Retina (tissue), 1 donor: ENCODE measurements at regions not wholly inside any gene's neighbourhood (a gene's known extent, or its start where the extent isn't known, plus 50 kb on each side); places are given as distances from the start of the nearest gene placed in this dataset.

Experiments used
- DNase-seq: peaks from one replicate; pipeline ENCODE4 v3.0.0-alpha.2; 2016

- DNase-seq: no peak
Observed at GRCh38 chr10:129274748-129275474, 192.1 kb upstream of the MGMT start.

GRCh38 chr10:129275886-129276285, 191.2 kb upstream of the MGMT start:
- DNase-seq: no peak

- DNase-seq: no peak
Observed at GRCh38 chr10:129277084-129277483, 190.0 kb upstream of the MGMT start.

DNA sequence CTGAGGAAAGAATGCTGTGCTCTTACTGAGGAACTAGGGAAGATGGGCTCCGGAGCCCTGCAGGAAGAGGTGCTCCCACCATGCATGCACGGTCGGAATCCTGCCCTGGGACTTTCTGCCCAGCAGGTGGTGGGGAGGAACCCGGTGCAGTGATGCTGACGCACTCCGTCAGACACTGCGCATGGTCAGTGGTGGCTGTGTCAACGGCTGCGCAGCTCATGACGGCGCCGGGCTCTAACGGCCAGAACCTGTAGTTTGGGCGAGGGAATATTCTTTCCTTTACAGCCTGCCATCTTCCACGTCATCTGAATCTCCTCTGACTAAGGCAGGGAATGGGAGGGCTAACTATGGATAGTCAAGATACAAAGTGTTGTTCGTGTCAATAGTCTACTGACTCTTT, 189.2 kb upstream of the MGMT start:
- no peak for DNase-seq

DNA sequence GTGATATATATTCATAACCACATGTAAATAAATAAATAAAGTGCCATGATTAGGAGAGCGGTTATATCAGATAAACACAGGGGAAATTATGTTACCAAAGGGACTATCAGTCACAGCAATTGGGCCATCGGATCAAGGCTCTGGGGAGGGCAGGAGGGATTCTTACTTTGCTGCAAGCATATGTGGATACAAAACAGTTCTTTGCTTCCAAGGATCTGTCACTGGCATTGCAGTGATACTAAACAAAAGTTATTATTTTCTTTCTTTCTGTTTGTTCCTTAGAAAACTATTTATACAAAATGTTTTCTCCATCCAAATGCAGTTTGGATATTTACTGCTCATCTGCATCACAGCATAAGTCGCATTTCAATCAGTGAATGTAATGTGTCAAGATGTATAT, 188.4 kb upstream of the MGMT start:
- no peak for DNase-seq

GRCh38 chr10:129279446-129280154, 187.4 kb upstream of the MGMT start:
- no peak for DNase-seq

DNA sequence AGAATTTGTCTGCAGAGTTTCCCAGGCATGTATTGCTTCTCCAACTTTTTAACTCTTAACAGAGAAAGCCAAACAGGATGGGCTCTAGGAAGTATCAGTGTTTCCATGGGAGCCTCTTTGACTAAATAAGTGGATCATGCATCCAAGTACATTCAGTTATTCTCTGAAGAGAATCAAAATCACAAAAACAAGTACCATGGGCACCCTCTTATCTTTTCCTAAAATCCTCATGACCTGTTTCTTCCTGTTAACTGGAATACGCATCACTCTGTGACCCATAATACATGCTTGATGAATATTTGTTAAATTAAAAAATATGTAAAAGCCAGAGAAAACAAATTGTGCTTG, 186.9 kb upstream of the MGMT start:
- no peak for DNase-seq

DNA sequence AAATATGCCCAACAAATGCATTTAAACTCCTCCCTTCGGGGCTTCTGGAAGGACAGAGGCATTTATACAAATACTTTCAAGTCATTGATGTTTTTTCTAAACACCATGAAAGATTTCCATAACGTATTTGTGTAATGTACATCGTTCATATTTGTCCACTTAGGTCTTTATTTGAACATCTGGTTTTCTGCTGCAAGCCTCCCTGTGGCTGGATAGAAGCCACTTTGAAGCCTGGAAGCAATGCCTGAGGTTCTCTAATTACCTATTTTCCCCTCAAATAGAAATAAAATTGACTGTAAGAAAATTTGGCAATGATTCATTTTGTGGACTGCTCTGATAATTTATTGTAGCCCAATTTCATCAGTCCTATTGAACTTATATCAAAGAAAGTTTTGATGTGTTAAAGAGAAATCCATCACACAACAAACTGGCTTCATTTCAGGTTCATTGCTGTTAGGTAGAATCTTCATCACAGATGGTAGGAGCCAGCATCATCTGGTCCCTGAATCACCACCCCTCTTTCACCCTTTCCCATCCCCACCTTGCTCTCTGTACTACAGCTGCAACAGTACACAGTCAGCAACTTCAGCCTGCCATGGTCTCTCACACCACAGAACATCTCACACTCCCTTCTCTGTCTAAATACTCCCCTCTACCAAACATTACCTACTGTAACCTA, 186.0 kb upstream of the MGMT start:
- no peak for DNase-seq

DNA sequence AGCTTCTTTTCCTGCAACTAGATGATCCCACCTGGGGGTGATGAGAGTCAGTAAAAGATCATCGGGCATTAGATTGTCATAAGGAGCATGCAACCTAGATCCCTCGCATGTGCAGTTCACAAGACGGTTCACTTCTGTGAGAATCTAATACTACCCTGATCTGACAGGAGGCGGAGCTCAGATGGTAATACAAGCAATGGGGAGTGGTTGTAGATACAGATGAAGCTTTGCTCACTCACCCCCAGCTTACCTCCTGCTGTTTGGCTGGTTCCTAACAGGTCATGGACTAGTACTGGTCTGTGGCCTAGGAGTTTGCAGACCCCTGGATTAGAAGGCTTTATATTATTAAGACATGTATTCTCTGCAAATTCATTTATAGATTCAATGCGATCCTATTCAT, 181.6 kb upstream of the MGMT start:
- DNase-seq: no peak

GRCh38 chr10:129288999-129289584, 177.9 kb upstream of the MGMT start:
- DNase-seq: peak; percentile 30

DNA sequence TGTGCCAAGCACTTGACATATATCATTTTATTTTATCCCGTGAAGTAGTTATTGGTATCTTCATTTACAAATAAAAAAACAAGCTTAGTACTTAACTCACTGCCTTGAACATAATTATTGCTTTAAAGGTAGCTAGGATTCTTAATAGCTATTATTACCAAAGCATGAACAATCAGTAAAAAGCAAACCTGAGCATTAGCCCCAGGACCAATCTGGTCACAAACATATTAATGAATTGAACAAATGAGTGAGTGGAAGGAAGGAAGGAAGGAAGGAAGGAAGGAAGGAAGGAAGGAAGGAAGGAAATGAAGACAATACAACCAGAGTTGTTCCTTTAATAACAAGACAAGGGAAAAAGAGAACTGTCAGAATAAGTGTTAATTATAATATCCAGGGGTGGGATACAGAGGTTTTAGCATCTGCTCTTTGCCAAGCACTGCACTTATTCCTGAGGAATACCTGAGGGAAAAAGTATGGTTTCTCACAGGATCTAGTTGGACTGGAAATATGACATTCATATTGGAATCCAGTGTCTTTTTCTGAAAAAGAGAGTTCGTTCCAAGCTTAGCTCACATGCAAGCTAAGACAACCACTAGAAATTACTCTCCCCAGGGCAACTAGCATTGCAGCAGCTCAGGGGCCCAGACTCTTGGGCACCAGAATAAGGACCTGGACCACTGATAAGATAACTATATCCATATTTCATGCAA, 172.9 kb upstream of the MGMT start:
- no peak for DNase-seq

- no peak for DNase-seq
Observed at GRCh38 chr10:129294944-129295343, 172.1 kb upstream of the MGMT start.

GRCh38 chr10:129305046-129305445, 162.0 kb upstream of the MGMT start:
- DNase-seq: no peak

- no peak for DNase-seq
Observed at GRCh38 chr10:129307141-129307540, 159.9 kb upstream of the MGMT start.

GRCh38 chr10:129308953-129309564, 158.0 kb upstream of the MGMT start:
- no peak for DNase-seq

DNA sequence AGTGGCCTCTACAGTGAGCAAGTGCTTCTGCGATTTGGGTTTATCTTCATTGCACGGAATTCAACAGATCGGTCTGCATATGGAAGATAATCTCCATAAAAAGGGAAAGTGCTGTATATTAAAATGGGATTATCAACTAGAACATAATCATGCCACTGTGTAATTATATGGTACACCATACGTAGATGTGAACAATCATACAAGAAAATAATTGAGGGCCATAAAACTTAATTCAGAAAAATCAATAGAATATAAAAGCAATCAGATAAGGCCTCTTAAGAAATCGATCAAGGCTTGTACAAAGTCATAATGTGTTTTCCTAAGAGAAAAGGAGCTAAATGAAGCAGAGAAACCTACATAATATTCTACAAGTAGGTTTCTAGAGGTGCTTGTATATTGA, 157.5 kb upstream of the MGMT start:
- no peak for DNase-seq

DNA sequence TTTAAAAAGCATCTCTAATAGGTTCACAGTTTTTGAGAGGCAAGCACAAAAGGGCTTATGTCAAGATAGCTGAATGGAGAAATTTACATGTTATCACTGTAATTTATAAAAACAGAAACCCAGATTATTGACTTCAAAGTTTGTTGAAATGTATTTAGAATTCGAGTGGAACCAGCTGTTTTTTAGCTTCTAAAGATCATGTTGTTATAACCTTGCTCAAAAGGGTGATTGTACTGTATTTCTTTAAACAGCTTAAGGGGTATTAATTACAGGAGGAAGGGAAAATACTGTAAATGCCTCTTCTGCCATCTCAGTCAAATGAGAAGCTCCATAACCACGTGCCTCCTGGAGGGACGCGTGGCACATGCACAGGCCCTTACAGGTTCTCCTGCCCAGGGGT, 156.2 kb upstream of the MGMT start:
- DNase-seq: no peak

DNA sequence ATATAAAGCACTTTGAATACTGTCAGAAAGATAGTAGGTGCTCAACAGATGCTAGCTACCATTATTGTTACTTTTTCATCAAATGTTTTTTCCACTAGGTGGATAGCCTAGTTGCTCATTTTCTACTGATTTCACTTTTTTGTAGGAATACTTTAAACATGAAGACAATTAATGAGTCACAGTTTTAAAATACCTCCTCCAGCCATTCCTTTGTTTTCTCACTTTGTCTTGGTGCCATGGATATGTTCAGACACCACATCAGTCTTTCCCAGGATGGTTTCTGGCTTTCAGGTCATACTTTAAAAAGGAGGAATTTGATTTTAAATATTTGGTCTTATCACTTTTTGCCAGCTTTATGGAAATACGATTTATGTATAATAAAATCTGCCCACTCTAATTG, 147.1 kb upstream of the MGMT start:
- no peak for DNase-seq

DNA sequence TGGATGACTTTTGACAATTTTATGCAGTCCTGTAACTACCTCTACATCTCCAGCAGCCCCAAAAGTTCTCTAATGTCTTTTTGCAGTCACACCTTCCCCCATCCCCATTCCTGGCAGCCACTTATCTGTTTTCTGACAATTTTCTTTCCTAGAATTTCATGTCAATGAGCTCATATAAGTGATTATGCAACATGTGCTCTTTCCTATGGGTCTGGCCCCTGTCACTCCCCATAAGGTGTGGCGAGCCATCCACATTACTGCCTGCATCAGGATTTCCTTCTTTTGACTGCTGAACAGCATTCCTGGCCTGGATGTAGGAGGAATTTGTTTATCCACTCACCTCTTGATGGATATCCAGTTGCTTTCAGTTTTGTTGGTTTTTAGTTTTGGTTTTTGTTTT, 146.7 kb upstream of the MGMT start:
- no peak for DNase-seq

GRCh38 chr10:129321727-129322126, 145.3 kb upstream of the MGMT start:
- no peak for DNase-seq

DNA sequence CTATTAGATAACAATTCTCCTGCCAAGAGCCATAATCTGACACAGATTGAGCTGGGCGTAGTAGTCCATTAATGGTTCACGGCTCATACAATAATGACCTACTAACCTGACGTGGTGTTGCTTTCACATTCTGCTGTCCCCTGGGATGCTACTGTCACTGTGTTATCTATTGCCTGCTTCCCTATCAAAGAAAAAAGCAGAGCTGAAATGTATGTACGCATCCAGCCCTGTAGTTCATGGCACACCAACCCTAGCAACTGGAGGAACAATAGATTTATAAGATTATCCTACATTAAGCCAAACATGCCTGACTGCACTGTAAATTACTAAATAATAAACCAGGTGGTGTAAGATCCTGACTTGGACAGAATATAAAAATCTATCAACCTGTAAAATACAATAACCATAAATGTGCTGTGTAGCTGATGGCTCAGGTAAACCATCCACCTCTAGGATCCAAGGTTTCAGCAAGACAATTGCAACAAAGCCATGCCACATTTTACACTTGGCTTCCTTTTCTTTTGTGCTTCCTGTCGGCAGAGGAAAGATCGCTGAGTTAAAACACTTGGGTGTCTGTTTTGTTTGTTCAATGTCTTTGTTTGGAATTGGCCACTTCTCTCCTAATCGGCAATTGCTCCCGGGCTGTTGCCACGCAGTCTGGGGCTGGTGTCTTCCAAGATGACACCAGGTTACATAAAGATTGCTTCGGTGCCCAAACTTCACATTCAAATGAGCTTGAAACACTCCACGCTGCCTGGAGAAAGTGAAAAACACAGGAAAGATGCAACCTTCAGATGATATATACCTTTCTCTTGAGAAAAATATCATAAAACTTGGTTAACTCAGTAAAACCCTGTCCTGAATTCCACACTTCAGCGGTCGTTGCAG, 143.9 kb upstream of the MGMT start:
- DNase-seq: peak; percentile 62

GRCh38 chr10:129323879-129324278, 143.2 kb upstream of the MGMT start:
- peak; percentile 45 for DNase-seq
